Right lobe of liver (tissue), 4 donors: ENCODE measurements at regions not wholly inside any gene's neighbourhood (a gene's known extent, or its start where the extent isn't known, plus 50 kb on each side); places are given as distances from the start of the nearest gene placed in this dataset.

Experiments used
- POLR2A ChIP-seq: fragments of 450-650 bp; IDR thresholded peaks from one replicate; pipeline ENCODE4 v1.6.1; 2017; ENCODE audit warnings: antibody characterized with exemption, mild to moderate bottlenecking
- TF ChIP-seq, protein P1 (sequence below), 4 donors: fragments of 200-600 bp in 3 of 4; fragments of 450-650 bp in 1 of 4; IDR thresholded peaks; one replicate each; pipeline versions ENCODE4 v1.5.1 to v1.8.0; 2016 to 2022; ENCODE audit warnings: antibody characterized with exemption in 4 of 4, mild to moderate bottlenecking in 2 of 4
- donor health status: DM: no; HTN: no; CAD: no.
- donor health status: DM: no; HTN: no; CAD: no.
- donor health status: DM: no; HTN: yes; CAD: no.

- TF ChIP-seq, protein P1, sequence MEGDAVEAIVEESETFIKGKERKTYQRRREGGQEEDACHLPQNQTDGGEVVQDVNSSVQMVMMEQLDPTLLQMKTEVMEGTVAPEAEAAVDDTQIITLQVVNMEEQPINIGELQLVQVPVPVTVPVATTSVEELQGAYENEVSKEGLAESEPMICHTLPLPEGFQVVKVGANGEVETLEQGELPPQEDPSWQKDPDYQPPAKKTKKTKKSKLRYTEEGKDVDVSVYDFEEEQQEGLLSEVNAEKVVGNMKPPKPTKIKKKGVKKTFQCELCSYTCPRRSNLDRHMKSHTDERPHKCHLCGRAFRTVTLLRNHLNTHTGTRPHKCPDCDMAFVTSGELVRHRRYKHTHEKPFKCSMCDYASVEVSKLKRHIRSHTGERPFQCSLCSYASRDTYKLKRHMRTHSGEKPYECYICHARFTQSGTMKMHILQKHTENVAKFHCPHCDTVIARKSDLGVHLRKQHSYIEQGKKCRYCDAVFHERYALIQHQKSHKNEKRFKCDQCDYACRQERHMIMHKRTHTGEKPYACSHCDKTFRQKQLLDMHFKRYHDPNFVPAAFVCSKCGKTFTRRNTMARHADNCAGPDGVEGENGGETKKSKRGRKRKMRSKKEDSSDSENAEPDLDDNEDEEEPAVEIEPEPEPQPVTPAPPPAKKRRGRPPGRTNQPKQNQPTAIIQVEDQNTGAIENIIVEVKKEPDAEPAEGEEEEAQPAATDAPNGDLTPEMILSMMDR (IDR thresholded peaks at IDR 0.05), result no peak
- no peak for TF ChIP-seq POLR2A
These were observed 61.1 kb upstream of the ACOT11 start for GRCh38 chr1:54486907-54487306.
